HG03060 (cell line): ENCODE measurements at regions not wholly inside any gene's neighbourhood (a gene's known extent, or its start where the extent isn't known, plus 50 kb on each side); places are given as distances from the start of the nearest gene placed in this dataset.
"Not testable (repeated sequence)": the region's sequence is repeated elsewhere in the genome, so short reads cannot be mapped to it uniquely, and the experiment has no call there.

Experiments used
- ATAC-seq: cut with Tn5 transposase; IDR thresholded peaks from one replicate; pipeline ENCODE4 v1.9.1; 2021; ENCODE audit warnings: low read depth, moderate number of reproducible peaks; ENCODE audit not compliant: unreplicated experiment

GRCh38 chr4:149211876-149212275 is 603.8 kb downstream of the IQCM start:
- ATAC-seq = no peak

- no peak for ATAC-seq
These were observed 612.2 kb downstream of the IQCM start for GRCh38 chr4:149203256-149204001.

- ATAC-seq = no peak
These were observed 613.5 kb downstream of the IQCM start for GRCh38 chr4:149202117-149202516.

- ATAC-seq = no peak
These were observed 616.0 kb downstream of the IQCM start for GRCh38 chr4:149199594-149199993.

GRCh38 chr4:149194061-149194460 is 621.6 kb downstream of the IQCM start:
- ATAC-seq = no peak

GRCh38 chr4:149187726-149188125 is 627.9 kb downstream of the IQCM start:
- no peak for ATAC-seq

- no peak for ATAC-seq
These were observed 632.0 kb downstream of the IQCM start for GRCh38 chr4:149183638-149184037.

- not testable (repeated sequence) for ATAC-seq
These were observed 634.2 kb downstream of the IQCM start for GRCh38 chr4:149181459-149181858.

GRCh38 chr4:149176039-149176438 is 639.6 kb downstream of the IQCM start:
- no peak for ATAC-seq

- ATAC-seq = no peak
These were observed 640.1 kb downstream of the IQCM start for GRCh38 chr4:149175549-149175948.

- ATAC-seq = no peak
These were observed 642.2 kb downstream of the IQCM start for GRCh38 chr4:149173241-149174013.

GRCh38 chr4:149168645-149169044 is 647.0 kb downstream of the IQCM start:
- ATAC-seq = no peak

GRCh38 chr4:149166876-149167275 is 648.8 kb downstream of the IQCM start:
- no peak for ATAC-seq

- no peak for ATAC-seq
These were observed 649.3 kb downstream of the IQCM start for GRCh38 chr4:149166365-149166764.

GRCh38 chr4:149164282-149164681 is 651.4 kb downstream of the IQCM start:
- no peak for ATAC-seq

GRCh38 chr4:149161247-149161646 is 654.4 kb downstream of the IQCM start:
- no peak for ATAC-seq

- ATAC-seq = no peak
These were observed 655.3 kb downstream of the IQCM start for GRCh38 chr4:149160370-149160769.

- no peak for ATAC-seq
These were observed 656.8 kb downstream of the IQCM start for GRCh38 chr4:149158817-149159216.

GRCh38 chr4:149145803-149146202 is 669.8 kb downstream of the IQCM start:
- ATAC-seq = no peak

GRCh38 chr4:149144060-149144459 is 671.6 kb downstream of the IQCM start:
- no peak for ATAC-seq

GRCh38 chr4:149141391-149141790 is 674.3 kb downstream of the IQCM start:
- ATAC-seq = no peak

GRCh38 chr4:149140841-149141240 is 674.8 kb downstream of the IQCM start:
- no peak for ATAC-seq
